ENCODE measurements at regions not wholly inside any gene's neighbourhood (a gene's known extent, or its start where the extent isn't known, plus 50 kb on each side); places are given as distances from the start of the nearest gene placed in this dataset.

GRCh38 chr21:35229290-35229689 lies 180.2 kb upstream of the RUNX1 start:
- ATAC-seq = no peak
- no peak for FAIRE-seq
- no peaks in the 10 kb centered on the region for H3K9me3 ChIP-seq

GRCh38 chr21:35227786-35228185 lies 178.7 kb upstream of the RUNX1 start:
- no peak overlapping the region for H3K27ac ChIP-seq
- H3K4me1 ChIP-seq = no peaks in the 10 kb centered on the region
- TF ChIP-seq CTCF (IDR thresholded peaks at IDR 0.05) = no peak
- DNase-seq = no peak
- ATAC-seq = no peak
- no peak for FAIRE-seq
- no peak overlapping the region for H3K4me3 ChIP-seq
- 81 to 83% methylated on average over 5 of the region's 5 CpGs for WGBS, 2 donors
- no peaks in the 10 kb centered on the region for H3K27me3 ChIP-seq
- no peaks in the 10 kb centered on the region for H3K9me3 ChIP-seq
- H3K36me3 ChIP-seq = no peaks in the 10 kb centered on the region
- intact Hi-C loops (cut with DNase I) = no loop called here

More at GRCh38 chr21:35229290-35229689, 180.2 kb upstream of the RUNX1 start:
- Histone ChIP-seq H3K36me3 (no peaks in the 10 kb centered on the region), H3K4me1 (no peaks in the 10 kb centered on the region), H3K27ac (no peak overlapping the region), H3K4me3 (no peak overlapping the region), H3K27me3 (no peaks in the 10 kb centered on the region)
- DNase-seq = no peak
- no peak for TF ChIP-seq CTCF (IDR thresholded peaks at IDR 0.05)
- WGBS, 2 donors = 36 to 40% methylated on average over 3 of the region's 3 CpGs
- intact Hi-C loops (cut with DNase I) = no loop called here

GRCh38 chr21:35226968-35227744 lies 178.1 kb upstream of the RUNX1 start:
- Histone ChIP-seq H3K27me3 (no peaks in the 10 kb centered on the region), H3K4me1 (no peaks in the 10 kb centered on the region), H3K9me3 (no peaks in the 10 kb centered on the region), H3K36me3 (no peaks in the 10 kb centered on the region), H3K27ac (no peak overlapping the region), H3K4me3 (no peak overlapping the region)
- 83 to 87% methylated on average over 13 of the region's 13 CpGs for WGBS, 2 donors
- DNase-seq (no peak), ATAC-seq (peak in 1 of 4 donors; percentile 30), FAIRE-seq (no peak)
- TF ChIP-seq CTCF (IDR thresholded peaks at IDR 0.05) = no peak
- intact Hi-C loops (cut with DNase I) = no loop called here

GRCh38 chr21:35226328-35226727 lies 177.2 kb upstream of the RUNX1 start:
- ATAC-seq = peak in 1 of 4 donors; percentile 54
- intact Hi-C loops (cut with DNase I) = no loop called here
- no peaks in the 10 kb centered on the region for H3K27me3 ChIP-seq
- DNase-seq = no peak
- no peak for TF ChIP-seq CTCF (IDR thresholded peaks at IDR 0.05)
- 72 to 74% methylated on average over 6 of the region's 6 CpGs for WGBS, 2 donors
- FAIRE-seq = no peak
- H3K4me3 ChIP-seq = no peak overlapping the region
- no peaks in the 10 kb centered on the region for H3K9me3 ChIP-seq
- no peak overlapping the region for H3K27ac ChIP-seq
- H3K4me1 ChIP-seq = no peaks in the 10 kb centered on the region
- H3K36me3 ChIP-seq = no peaks in the 10 kb centered on the region

- intact Hi-C loops (cut with DNase I) = no loop called here
- Histone ChIP-seq H3K9me3 (no peaks in the 10 kb centered on the region), H3K4me3 (no peak overlapping the region), H3K36me3 (no peaks in the 10 kb centered on the region), H3K4me1 (no peaks in the 10 kb centered on the region), H3K27me3 (no peaks in the 10 kb centered on the region), H3K27ac (no peak overlapping the region)
- no peak for TF ChIP-seq CTCF (IDR thresholded peaks at IDR 0.05)
- DNase-seq (no peak), ATAC-seq (no peak), FAIRE-seq (no peak)
- WGBS, 2 donors = 77 to 92% methylated on average over 6 of the region's 6 CpGs
Measured at GRCh38 chr21:35225573-35225972, 176.5 kb upstream of the RUNX1 start.

All from pancreas (tissue), 10 donors.